ENCODE measurements at regions not wholly inside any gene's neighbourhood (a gene's known extent, or its start where the extent isn't known, plus 50 kb on each side); places are given as distances from the start of the nearest gene placed in this dataset.

GRCh38 chr1:83787246-83787998 lies 211.5 kb downstream of the TTLL7 start:
- H3K36me3 ChIP-seq = no peaks in the 10 kb centered on the region
- no peaks in the 10 kb centered on the region for H3K4me1 ChIP-seq
- peaks cover 0 to 8% (median 3%) of the 10 kb centered on the region in 4 donors for H3K9me3 ChIP-seq
- 79% methylated on average over 3 of the region's 3 CpGs for WGBS
- no peak overlapping the region for H3K4me3 ChIP-seq
- DNase-seq (ENCODE audit: extremely low spot score) = no peak
- H3K27ac ChIP-seq (replicated peaks in 1 of 4) = no peak overlapping the region
- intact Hi-C loops (cut with DNase I) = no loop called here
- no peak for TF ChIP-seq CTCF (IDR thresholded peaks at IDR 0.05)
- no peak for TF ChIP-seq POLR2AphosphoS5 (IDR thresholded peaks at IDR 0.05)
- no peak for TF ChIP-seq EP300 (IDR thresholded peaks at IDR 0.05)
- TF ChIP-seq POLR2A (IDR thresholded peaks at IDR 0.05; ENCODE audit: low read depth) = no peak
- no peaks in the 10 kb centered on the region for H3K27me3 ChIP-seq

GRCh38 chr1:83781667-83782066 lies 217.3 kb downstream of the TTLL7 start:
- no peak for DNase-seq (ENCODE audit: extremely low spot score)
- Histone ChIP-seq H3K27ac (replicated peaks in 1 of 4) (no peak overlapping the region), H3K27me3 (no peaks in the 10 kb centered on the region), H3K9me3 (peaks cover 0 to 8% (median 3%) of the 10 kb centered on the region in 4 donors), H3K36me3 (no peaks in the 10 kb centered on the region), H3K4me1 (no peaks in the 10 kb centered on the region), H3K4me3 (no peak overlapping the region)
- 94% methylated on average over 2 of the region's 2 CpGs for whole genome bisulfite sequencing
- TF ChIP-seq EP300 (IDR thresholded peaks at IDR 0.05) (no peak), POLR2AphosphoS5 (IDR thresholded peaks at IDR 0.05) (no peak), CTCF (IDR thresholded peaks at IDR 0.05) (no peak), POLR2A (IDR thresholded peaks at IDR 0.05; ENCODE audit: low read depth) (no peak)
- intact Hi-C loops (cut with DNase I) = no loop called here

GRCh38 chr1:83779565-83779964 lies 219.4 kb downstream of the TTLL7 start:
- intact Hi-C loops (cut with DNase I) = no loop called here
- DNase-seq (ENCODE audit: extremely low spot score) = no peak

GRCh38 chr1:83777758-83778101 lies 221.2 kb downstream of the TTLL7 start:
- Histone ChIP-seq H3K4me3 (no peak overlapping the region), H3K9me3 (no peaks in the 10 kb centered on the region), H3K27me3 (no peaks in the 10 kb centered on the region), H3K4me1 (no peaks in the 10 kb centered on the region), H3K27ac (replicated peaks in 1 of 4) (no peak overlapping the region), H3K36me3 (no peaks in the 10 kb centered on the region)
- 92% methylated on average over 4 of the region's 4 CpGs for WGBS
- DNase-seq (ENCODE audit: extremely low spot score) = no peak
- TF ChIP-seq EP300 (IDR thresholded peaks at IDR 0.05) (no peak), CTCF (IDR thresholded peaks at IDR 0.05) (no peak), POLR2AphosphoS5 (IDR thresholded peaks at IDR 0.05) (no peak), POLR2A (IDR thresholded peaks at IDR 0.05; ENCODE audit: low read depth) (no peak)
- intact Hi-C loops (cut with DNase I) = no loop called here

More at GRCh38 chr1:83779565-83779964, 219.4 kb downstream of the TTLL7 start:
- TF ChIP-seq POLR2AphosphoS5 (IDR thresholded peaks at IDR 0.05) (no peak), POLR2A (IDR thresholded peaks at IDR 0.05; ENCODE audit: low read depth) (no peak), EP300 (IDR thresholded peaks at IDR 0.05) (no peak), CTCF (IDR thresholded peaks at IDR 0.05) (no peak)
- H3K36me3 ChIP-seq = no peaks in the 10 kb centered on the region
- H3K9me3 ChIP-seq = peaks cover 0 to 8% (median 3%) of the 10 kb centered on the region in 4 donors
- no peak overlapping the region for H3K27ac ChIP-seq (replicated peaks in 1 of 4)
- no peaks in the 10 kb centered on the region for H3K4me1 ChIP-seq
- no peak overlapping the region for H3K4me3 ChIP-seq
- no peaks in the 10 kb centered on the region for H3K27me3 ChIP-seq
